ENCODE measurements at regions not wholly inside any gene's neighbourhood (a gene's known extent, or its start where the extent isn't known, plus 50 kb on each side); places are given as distances from the start of the nearest gene placed in this dataset.

DNA sequence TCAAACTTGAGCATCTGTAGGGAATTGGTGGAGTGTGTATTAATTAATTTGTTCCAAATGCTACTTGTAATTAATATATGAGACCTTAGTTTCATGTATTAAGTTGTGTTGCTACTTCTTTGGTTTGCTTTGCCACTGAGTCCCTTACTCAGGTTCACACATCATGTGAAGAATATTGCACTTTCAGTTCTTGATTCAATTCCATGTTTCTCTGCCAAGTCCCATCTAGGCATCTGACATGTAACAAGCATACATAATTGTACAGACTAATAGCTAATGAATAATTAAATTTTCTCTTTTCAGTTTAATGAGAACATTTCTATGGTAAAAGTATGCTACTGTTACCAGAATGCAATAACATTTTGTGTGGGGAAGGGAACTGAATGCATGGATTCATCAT, 640.0 kb downstream of the TMTC2 start:
- TF ChIP-seq, protein P1, sequence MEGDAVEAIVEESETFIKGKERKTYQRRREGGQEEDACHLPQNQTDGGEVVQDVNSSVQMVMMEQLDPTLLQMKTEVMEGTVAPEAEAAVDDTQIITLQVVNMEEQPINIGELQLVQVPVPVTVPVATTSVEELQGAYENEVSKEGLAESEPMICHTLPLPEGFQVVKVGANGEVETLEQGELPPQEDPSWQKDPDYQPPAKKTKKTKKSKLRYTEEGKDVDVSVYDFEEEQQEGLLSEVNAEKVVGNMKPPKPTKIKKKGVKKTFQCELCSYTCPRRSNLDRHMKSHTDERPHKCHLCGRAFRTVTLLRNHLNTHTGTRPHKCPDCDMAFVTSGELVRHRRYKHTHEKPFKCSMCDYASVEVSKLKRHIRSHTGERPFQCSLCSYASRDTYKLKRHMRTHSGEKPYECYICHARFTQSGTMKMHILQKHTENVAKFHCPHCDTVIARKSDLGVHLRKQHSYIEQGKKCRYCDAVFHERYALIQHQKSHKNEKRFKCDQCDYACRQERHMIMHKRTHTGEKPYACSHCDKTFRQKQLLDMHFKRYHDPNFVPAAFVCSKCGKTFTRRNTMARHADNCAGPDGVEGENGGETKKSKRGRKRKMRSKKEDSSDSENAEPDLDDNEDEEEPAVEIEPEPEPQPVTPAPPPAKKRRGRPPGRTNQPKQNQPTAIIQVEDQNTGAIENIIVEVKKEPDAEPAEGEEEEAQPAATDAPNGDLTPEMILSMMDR (optimal IDR thresholded peaks at IDR 0.05 in 1 of 3, IDR thresholded peaks at IDR 0.05 in 1 of 3, conservative IDR thresholded peaks at IDR 0.05 in 1 of 3; ENCODE audit: extremely low read depth in 1 of 3, insufficient read depth in 2 of 3, low read length in 3 of 3): no peak
- dilution Hi-C loops (cut with MboI; ENCODE audit: extremely low pct_ligation_motif_present, low sequenced_read_pairs): no loop called here
- no peak overlapping the region for H3K4me3 ChIP-seq (ENCODE audit: control insufficient read depth in 2 of 3, extremely low read depth in 1 of 3, insufficient read depth in 2 of 3, low read depth in 1 of 3, low read length in 3 of 3)
- H3K27me3 ChIP-seq (ENCODE audit: control insufficient read depth, extremely low read depth, insufficient read depth, low read length): no peaks in the 10 kb centered on the region
- H4K20me1 ChIP-seq (ENCODE audit: control insufficient read depth, extremely low read depth, insufficient read depth, low read length): no peaks in the 10 kb centered on the region
- no peak for FAIRE-seq
- H3K9me1 ChIP-seq (ENCODE audit: control insufficient read depth, extremely low read depth, insufficient read depth, low read length): no peaks in the 10 kb centered on the region
- H2AFZ ChIP-seq (ENCODE audit: control insufficient read depth, low read length): no peak overlapping the region
- no peak for DNase-seq (ENCODE audit: low read depth, low spot score)
- H3K36me3 ChIP-seq (ENCODE audit: control insufficient read depth in 2 of 2, extremely low read depth in 1 of 2, insufficient read depth in 2 of 2, low read length in 2 of 2): no peaks in the 10 kb centered on the region
- no peak overlapping the region for H3K27ac ChIP-seq (ENCODE audit: control insufficient read depth, insufficient read depth, low read length)
- H3K79me2 ChIP-seq (ENCODE audit: control insufficient read depth, insufficient read depth, low read length): no peaks in the 10 kb centered on the region
- no peak overlapping the region for H3K9ac ChIP-seq (ENCODE audit: control insufficient read depth, extremely low read depth, insufficient read depth, low read length)
- H3K4me2 ChIP-seq (ENCODE audit: control insufficient read depth, extremely low read depth, insufficient read depth, low read depth, low read length): no peak overlapping the region
- H3K9me3 ChIP-seq (ENCODE audit: control insufficient read depth, low read depth, low read length): no peaks in the 10 kb centered on the region
- H3K4me1 ChIP-seq (ENCODE audit: control insufficient read depth, extremely low read depth, insufficient read depth, low read length): no peaks in the 10 kb centered on the region

GRCh38 chr12:83323866-83324265, 637.2 kb downstream of the TMTC2 start:
- no peak overlapping the region for H3K4me3 ChIP-seq (ENCODE audit: control insufficient read depth in 2 of 3, extremely low read depth in 1 of 3, insufficient read depth in 2 of 3, low read depth in 1 of 3, low read length in 3 of 3)
- no peak for TF ChIP-seq EZH2 (IDR thresholded peaks at IDR 0.05; ENCODE audit: low read length)
- TF ChIP-seq, protein P1 (optimal IDR thresholded peaks at IDR 0.05 in 1 of 3, IDR thresholded peaks at IDR 0.05 in 1 of 3, conservative IDR thresholded peaks at IDR 0.05 in 1 of 3; ENCODE audit: extremely low read depth in 1 of 3, insufficient read depth in 2 of 3, low read length in 3 of 3): no peak
- no peaks in the 10 kb centered on the region for H3K79me2 ChIP-seq (ENCODE audit: control insufficient read depth, insufficient read depth, low read length)
- H3K4me1 ChIP-seq (ENCODE audit: control insufficient read depth, extremely low read depth, insufficient read depth, low read length): no peaks in the 10 kb centered on the region
- DNase-seq (ENCODE audit: low read depth, low spot score): no peak
- H3K27me3 ChIP-seq (ENCODE audit: control insufficient read depth, extremely low read depth, insufficient read depth, low read length): no peaks in the 10 kb centered on the region
- no peaks in the 10 kb centered on the region for H4K20me1 ChIP-seq (ENCODE audit: control insufficient read depth, extremely low read depth, insufficient read depth, low read length)
- H2AFZ ChIP-seq (ENCODE audit: control insufficient read depth, low read length): no peak overlapping the region
- no peak for FAIRE-seq
- no peaks in the 10 kb centered on the region for H3K9me1 ChIP-seq (ENCODE audit: control insufficient read depth, extremely low read depth, insufficient read depth, low read length)
- no peak overlapping the region for H3K4me2 ChIP-seq (ENCODE audit: control insufficient read depth, extremely low read depth, insufficient read depth, low read depth, low read length)
- dilution Hi-C loops (cut with MboI; ENCODE audit: extremely low pct_ligation_motif_present, low sequenced_read_pairs): no loop called here
- no peak overlapping the region for H3K27ac ChIP-seq (ENCODE audit: control insufficient read depth, insufficient read depth, low read length)
- H3K36me3 ChIP-seq (ENCODE audit: control insufficient read depth in 2 of 2, extremely low read depth in 1 of 2, insufficient read depth in 2 of 2, low read length in 2 of 2): no peaks in the 10 kb centered on the region
- H3K9me3 ChIP-seq (ENCODE audit: control insufficient read depth, low read depth, low read length): no peaks in the 10 kb centered on the region
- H3K9ac ChIP-seq (ENCODE audit: control insufficient read depth, extremely low read depth, insufficient read depth, low read length): no peak overlapping the region

Data from keratinocyte (primary cell).